Neural progenitor cell (in vitro differentiated cells): ENCODE measurements at regions not wholly inside any gene's neighbourhood (a gene's known extent, or its start where the extent isn't known, plus 50 kb on each side); places are given as distances from the start of the nearest gene placed in this dataset.

ENCODE experiments used
- DNase-seq: peaks from one replicate; pipeline ENCODE4 v3.0.0-alpha.2; 2016; ENCODE audit warnings: low spot score
- H2AFZ ChIP-seq: fragments of 200-600 bp; sonication (generic); replicated peaks from 2 replicates; pipeline ENCODE4 v1.6.1; 2016; ENCODE audit warnings: antibody characterized with exemption
- H3F3A ChIP-seq: fragments of 200-600 bp; sonication (generic); 2 replicates; pipeline ENCODE4 v1.6.1; 2016; ENCODE audit warnings: antibody characterized with exemption, low read depth
- H3K27ac ChIP-seq: fragments of 200-600 bp; sonication (generic); 2 replicates; pipeline ENCODE4 v1.5.1; 2016; ENCODE audit warnings: mild to moderate bottlenecking
- H3K27me3 ChIP-seq: fragments of 200-600 bp; sonication (generic); 2 replicates; pipeline ENCODE4 v1.6.1; 2016; ENCODE audit warnings: mild to moderate bottlenecking, moderate library complexity
- H3K36me3 ChIP-seq: fragments of 200-600 bp; sonication (generic); 2 replicates; pipeline ENCODE4 v1.5.1; 2016
- H3K4me1 ChIP-seq: fragments of 200-600 bp; sonication (generic); 2 replicates; pipeline ENCODE4 v1.6.1; 2016; ENCODE audit warnings: mixed run types
- H3K4me2 ChIP-seq: fragments of 200-600 bp; sonication (generic); 2 replicates; pipeline ENCODE4 v1.6.1; 2016
- H3K4me3 ChIP-seq: fragments of 200-600 bp; sonication (generic); 2 replicates; pipeline ENCODE4 v1.5.1; 2016
- H3K79me2 ChIP-seq: fragments of 200-600 bp; sonication (generic); 2 replicates; pipeline ENCODE4 v1.6.1; 2016; ENCODE audit warnings: low read depth
- H3K9ac ChIP-seq: fragments of 200-600 bp; sonication (generic); 2 replicates; pipeline ENCODE4 v1.6.1; 2016
- H3K9me3 ChIP-seq: fragments of 200-600 bp; sonication (generic); 2 replicates; pipeline ENCODE4 v1.5.1; 2016; ENCODE audit warnings: low read depth
- H4K20me1 ChIP-seq: fragments of 200-600 bp; sonication (generic); 2 replicates; pipeline ENCODE4 v1.6.1; 2016; ENCODE audit warnings: low read depth
- H3K27ac Mint-ChIP-seq: 3 replicates; pipeline ENCODE4 v1.8.0; 2021; ENCODE audit warnings: mixed read lengths
- H3K27me3 Mint-ChIP-seq: 2 replicates; pipeline ENCODE4 v1.8.0; 2022; ENCODE audit warnings: low read depth, mild to moderate bottlenecking, inconsistent platforms, moderate library complexity, mixed read lengths; ENCODE audit not compliant: insufficient read depth
- H3K36me3 Mint-ChIP-seq: 3 replicates; pipeline ENCODE4 v1.8.0; 2021; ENCODE audit warnings: mixed read lengths
- H3K4me1 Mint-ChIP-seq: 3 replicates; pipeline ENCODE4 v1.8.0; 2021; ENCODE audit warnings: mixed read lengths
- H3K4me3 Mint-ChIP-seq: 3 replicates; pipeline ENCODE4 v1.8.0; 2021; ENCODE audit warnings: mild to moderate bottlenecking, moderate library complexity, mixed read lengths
- H3K9me3 Mint-ChIP-seq: 3 replicates; pipeline ENCODE4 v1.8.0; 2020; ENCODE audit warnings: mixed read lengths
- EZH2 ChIP-seq: fragments of 200-600 bp; sonication (generic); IDR thresholded peaks from 2 replicates; pipeline ENCODE4 v1.6.1; 2017; ENCODE audit warnings: antibody characterized with exemption, mild to moderate bottlenecking, moderate library complexity
- EZH2phosphoT487 ChIP-seq: fragments of 200-600 bp; sonication (generic); IDR thresholded peaks from 2 replicates; pipeline ENCODE4 v1.6.1; 2017; ENCODE audit warnings: antibody characterized with exemption
- TF ChIP-seq, protein P1 (sequence below): fragments of 200-600 bp; sonication (generic); IDR thresholded peaks from 2 replicates; pipeline ENCODE4 v1.5.1; 2017; ENCODE audit warnings: antibody characterized with exemption, mild to moderate bottlenecking

DNA sequence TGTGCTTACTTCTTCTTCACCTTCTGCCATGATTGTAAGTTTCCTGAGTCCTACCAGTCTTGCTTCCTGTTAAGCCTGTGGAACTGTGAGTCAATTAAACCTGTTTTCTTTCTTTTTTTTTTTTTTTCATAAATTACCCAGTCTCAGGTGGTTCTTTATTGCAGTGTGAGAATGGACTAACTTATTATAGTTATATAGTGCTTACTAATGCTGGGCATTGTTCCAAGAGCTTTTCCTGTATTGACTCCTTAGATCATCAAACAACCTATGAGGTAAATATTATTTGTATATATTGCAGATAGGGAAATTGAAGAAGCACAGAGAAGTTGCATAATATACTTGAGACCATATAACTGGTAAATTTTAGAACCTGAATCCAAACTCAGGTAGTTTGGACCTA, 98.1 kb downstream of the MBL2 start:
- Histone ChIP-seq H3K9me3 (no peaks in the 10 kb centered on the region), H3K27me3 (no peaks in the 10 kb centered on the region), H3K9ac (no peak overlapping the region), H3K4me1 (peaks cover under 1% of the 10 kb centered on the region), H3K79me2 (no peaks in the 10 kb centered on the region), H3K4me2 (no peak overlapping the region), H3F3A (no peaks in the 10 kb centered on the region), H3K27ac (no peak overlapping the region), H3K36me3 (no peaks in the 10 kb centered on the region), H2AFZ (no peak overlapping the region), H3K4me3 (no peak overlapping the region), H4K20me1 (no peaks in the 10 kb centered on the region)
- TF ChIP-seq EZH2: no peak
- Mint-ChIP-seq H3K4me3 (no peak overlapping the region), H3K27ac (no peak overlapping the region), H3K4me1 (no peaks in the 10 kb centered on the region), H3K36me3 (no peaks in the 10 kb centered on the region), H3K27me3 (no peaks in the 10 kb centered on the region), H3K9me3 (peaks cover 2% of the 10 kb centered on the region)
- DNase-seq: no peak

DNA sequence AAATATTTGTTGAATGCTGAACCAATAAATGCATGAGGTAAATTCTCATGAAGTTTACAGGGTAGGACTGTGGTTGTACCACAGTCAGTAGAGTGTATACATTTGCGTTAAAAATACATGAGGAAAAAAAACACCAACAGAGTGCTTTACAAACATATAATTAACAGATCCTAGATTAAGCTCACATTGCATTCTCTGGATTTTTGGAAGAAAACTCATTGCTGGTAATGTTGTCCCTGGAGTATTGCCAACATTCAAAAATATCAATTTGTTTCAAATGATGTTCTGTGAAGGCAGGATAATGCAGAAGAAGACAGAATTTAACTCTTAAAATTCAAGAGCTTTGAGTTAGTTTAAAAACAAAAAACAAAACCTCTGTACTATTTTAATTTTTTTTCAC, 95.5 kb downstream of the MBL2 start:
- H3K9me3 Mint-ChIP-seq: peaks cover 2% of the 10 kb centered on the region
- peaks cover 3% of the 10 kb centered on the region for H3K4me1 ChIP-seq
- H3K79me2 ChIP-seq: no peaks in the 10 kb centered on the region
- no peaks in the 10 kb centered on the region for H3K36me3 Mint-ChIP-seq
- DNase-seq: no peak
- TF ChIP-seq, protein P1, sequence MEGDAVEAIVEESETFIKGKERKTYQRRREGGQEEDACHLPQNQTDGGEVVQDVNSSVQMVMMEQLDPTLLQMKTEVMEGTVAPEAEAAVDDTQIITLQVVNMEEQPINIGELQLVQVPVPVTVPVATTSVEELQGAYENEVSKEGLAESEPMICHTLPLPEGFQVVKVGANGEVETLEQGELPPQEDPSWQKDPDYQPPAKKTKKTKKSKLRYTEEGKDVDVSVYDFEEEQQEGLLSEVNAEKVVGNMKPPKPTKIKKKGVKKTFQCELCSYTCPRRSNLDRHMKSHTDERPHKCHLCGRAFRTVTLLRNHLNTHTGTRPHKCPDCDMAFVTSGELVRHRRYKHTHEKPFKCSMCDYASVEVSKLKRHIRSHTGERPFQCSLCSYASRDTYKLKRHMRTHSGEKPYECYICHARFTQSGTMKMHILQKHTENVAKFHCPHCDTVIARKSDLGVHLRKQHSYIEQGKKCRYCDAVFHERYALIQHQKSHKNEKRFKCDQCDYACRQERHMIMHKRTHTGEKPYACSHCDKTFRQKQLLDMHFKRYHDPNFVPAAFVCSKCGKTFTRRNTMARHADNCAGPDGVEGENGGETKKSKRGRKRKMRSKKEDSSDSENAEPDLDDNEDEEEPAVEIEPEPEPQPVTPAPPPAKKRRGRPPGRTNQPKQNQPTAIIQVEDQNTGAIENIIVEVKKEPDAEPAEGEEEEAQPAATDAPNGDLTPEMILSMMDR: no peak
- TF ChIP-seq EZH2phosphoT487 (no peak), EZH2 (no peak)
- no peaks in the 10 kb centered on the region for H4K20me1 ChIP-seq
- H2AFZ ChIP-seq: no peak overlapping the region
- H3K4me2 ChIP-seq: no peak overlapping the region
- H3K4me3 ChIP-seq: no peak overlapping the region
- peaks cover 2% of the 10 kb centered on the region for H3K27me3 Mint-ChIP-seq
- H3K36me3 ChIP-seq: no peaks in the 10 kb centered on the region
- H3K4me1 Mint-ChIP-seq: no peaks in the 10 kb centered on the region
- no peaks in the 10 kb centered on the region for H3K9me3 ChIP-seq
- H3K27ac Mint-ChIP-seq: no peak overlapping the region
- no peak overlapping the region for H3K27ac ChIP-seq
- H3K9ac ChIP-seq: no peak overlapping the region
- no peaks in the 10 kb centered on the region for H3F3A ChIP-seq
- no peaks in the 10 kb centered on the region for H3K27me3 ChIP-seq
- no peak overlapping the region for H3K4me3 Mint-ChIP-seq

DNA sequence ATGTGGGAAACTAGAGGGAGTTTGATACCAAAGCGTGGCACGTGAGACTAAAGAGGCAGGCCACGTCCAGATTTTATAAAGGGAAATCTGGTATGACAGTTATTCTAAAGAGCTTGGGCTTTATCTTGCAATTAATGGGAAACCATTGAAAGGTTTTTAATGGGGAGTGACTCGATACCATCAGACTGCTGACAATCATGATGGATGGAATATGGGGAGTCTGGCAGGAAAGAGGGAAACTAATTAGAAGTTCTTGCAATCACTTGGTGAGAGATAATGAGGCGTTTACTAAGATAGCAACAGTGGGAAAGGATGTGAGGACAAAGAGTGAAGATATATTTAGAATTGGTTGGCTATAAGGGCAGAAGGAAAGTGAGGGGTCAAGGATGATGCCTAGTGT, 94.0 kb downstream of the MBL2 start:
- peaks cover 2% of the 10 kb centered on the region for H3K9me3 Mint-ChIP-seq

DNA sequence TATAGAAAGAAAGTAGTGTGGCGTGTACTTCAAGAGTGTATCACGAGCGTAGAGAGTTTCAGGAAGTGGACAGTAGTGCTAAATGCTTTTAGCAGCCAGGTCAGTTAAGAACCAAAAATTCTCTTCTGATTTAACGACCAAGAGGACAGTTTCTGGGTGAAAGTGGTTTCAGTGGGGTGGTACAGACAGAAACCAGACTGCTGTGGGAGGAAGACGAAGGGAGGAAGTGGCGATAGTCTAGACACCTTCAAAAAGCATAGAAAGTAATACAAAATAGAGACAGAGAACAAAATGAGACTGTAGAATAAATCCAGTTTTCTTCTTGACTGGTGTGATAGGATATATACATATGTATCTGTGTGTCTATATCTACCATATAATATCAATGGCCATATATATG, 93.5 kb downstream of the MBL2 start:
- no peaks in the 10 kb centered on the region for H3K9me3 ChIP-seq
- H3K4me3 ChIP-seq: no peak overlapping the region
- H3K27ac ChIP-seq: no peak overlapping the region
- H3K9me3 Mint-ChIP-seq: peaks cover 2% of the 10 kb centered on the region
- no peak overlapping the region for H3K4me2 ChIP-seq
- DNase-seq: no peak
- no peaks in the 10 kb centered on the region for H3K4me1 Mint-ChIP-seq
- H2AFZ ChIP-seq: no peak overlapping the region
- no peaks in the 10 kb centered on the region for H4K20me1 ChIP-seq
- no peak overlapping the region for H3K9ac ChIP-seq
- H3K27ac Mint-ChIP-seq: no peak overlapping the region
- H3K4me1 ChIP-seq: peaks cover 3% of the 10 kb centered on the region
- no peaks in the 10 kb centered on the region for H3K36me3 ChIP-seq
- peaks cover 2% of the 10 kb centered on the region for H3K27me3 Mint-ChIP-seq
- H3K4me3 Mint-ChIP-seq: no peak overlapping the region
- no peaks in the 10 kb centered on the region for H3K79me2 ChIP-seq
- H3K27me3 ChIP-seq: no peaks in the 10 kb centered on the region
- no peak for TF ChIP-seq EZH2
- TF ChIP-seq EZH2phosphoT487: no peak
- TF ChIP-seq, protein P1: no peak
- no peaks in the 10 kb centered on the region for H3K36me3 Mint-ChIP-seq
- H3F3A ChIP-seq: no peaks in the 10 kb centered on the region

More for the DNA sequence above, 94.0 kb downstream of the MBL2 start:
- Histone ChIP-seq H4K20me1 (no peaks in the 10 kb centered on the region), H3K4me3 (no peak overlapping the region), H3K9ac (no peak overlapping the region), H3F3A (no peaks in the 10 kb centered on the region), H3K27me3 (no peaks in the 10 kb centered on the region), H3K79me2 (no peaks in the 10 kb centered on the region), H3K9me3 (no peaks in the 10 kb centered on the region), H2AFZ (no peak overlapping the region), H3K4me1 (peaks cover 3% of the 10 kb centered on the region), H3K4me2 (no peak overlapping the region), H3K36me3 (no peaks in the 10 kb centered on the region), H3K27ac (no peak overlapping the region)
- Mint-ChIP-seq H3K27ac (no peak overlapping the region), H3K36me3 (no peaks in the 10 kb centered on the region), H3K27me3 (peaks cover 2% of the 10 kb centered on the region), H3K4me1 (no peaks in the 10 kb centered on the region), H3K4me3 (no peak overlapping the region)
- no peak for DNase-seq
- TF ChIP-seq, protein P1: no peak
- TF ChIP-seq EZH2phosphoT487: no peak
- no peak for TF ChIP-seq EZH2
